Inferior parietal cortex (tissue), 1 donor: ENCODE measurements at regions not wholly inside any gene's neighbourhood (a gene's known extent, or its start where the extent isn't known, plus 50 kb on each side); places are given as distances from the start of the nearest gene placed in this dataset.
"Not testable (repeated sequence)": the region's sequence is repeated elsewhere in the genome, so short reads cannot be mapped to it uniquely, and the experiment has no call there.

Source experiments
- DNase-seq: peaks from one replicate; pipeline ENCODE4 v3.0.0-alpha.2; 2016; ENCODE audit errors: extremely low spot score

GRCh38 chr20:57774111-57774880, 64.5 kb upstream of the PMEPA1 start:
- no peak for DNase-seq

GRCh38 chr20:57773059-57773815, 63.4 kb upstream of the PMEPA1 start:
- DNase-seq, result no peak

GRCh38 chr20:57772349-57772964, 62.6 kb upstream of the PMEPA1 start:
- DNase-seq, result no peak

GRCh38 chr20:57770852-57771720, 61.3 kb upstream of the PMEPA1 start:
- no peak for DNase-seq

GRCh38 chr20:57770401-57770800, 60.6 kb upstream of the PMEPA1 start:
- DNase-seq, result not testable (repeated sequence)

GRCh38 chr20:57769756-57770155, 59.9 kb upstream of the PMEPA1 start:
- DNase-seq, result no peak

- no peak for DNase-seq
These were observed 58.7 kb upstream of the PMEPA1 start for GRCh38 chr20:57768519-57768918.

GRCh38 chr20:57767441-57767840, 57.6 kb upstream of the PMEPA1 start:
- DNase-seq, result no peak

- DNase-seq, result no peak
These were observed 53.4 kb upstream of the PMEPA1 start for GRCh38 chr20:57763235-57763595.

GRCh38 chr20:57762531-57763234, 52.9 kb upstream of the PMEPA1 start:
- DNase-seq, result no peak

GRCh38 chr20:57761413-57761734, 51.6 kb upstream of the PMEPA1 start:
- DNase-seq, result no peak

- DNase-seq, result no peak
These were observed 51.0 kb upstream of the PMEPA1 start for GRCh38 chr20:57760698-57761412.

GRCh38 chr20:57759724-57760123, 49.9 kb upstream of the PMEPA1 start:
- DNase-seq, result no peak
